GM12892 (cell line): ENCODE measurements at regions not wholly inside any gene's neighbourhood (a gene's known extent, or its start where the extent isn't known, plus 50 kb on each side); places are given as distances from the start of the nearest gene placed in this dataset.
"Not testable (repeated sequence)": the region's sequence is repeated elsewhere in the genome, so short reads cannot be mapped to it uniquely, and the experiment has no call there.

Experiments used
- DNase-seq: peaks from one replicate; pipeline ENCODE4 v3.0.0; 2011; ENCODE audit not compliant: insufficient read length
- FAIRE-seq: peaks from 2 replicates; lab custom pipeline; 2011; peaks lifted over from hg19 to GRCh38; lab: Jason Lieb, UNC

DNA sequence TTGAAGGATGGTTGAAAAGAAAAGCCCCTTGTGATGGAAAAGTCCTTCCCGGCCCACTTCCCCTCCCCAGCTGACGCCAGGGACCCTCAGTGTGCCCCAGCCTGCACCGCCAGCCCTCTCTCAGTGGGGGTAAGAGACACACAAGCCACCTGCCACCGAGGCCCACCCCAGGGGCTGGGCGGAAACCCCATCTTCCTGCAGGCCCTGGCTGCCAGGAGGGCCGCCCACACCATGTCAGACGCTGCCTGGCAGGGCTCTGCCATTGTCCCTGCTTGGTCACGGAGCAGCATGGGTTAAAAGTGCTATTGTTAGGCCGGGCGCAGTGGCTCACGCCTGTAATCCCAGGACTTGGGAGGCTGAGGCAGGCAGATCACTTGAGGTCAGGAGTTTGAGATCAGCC lies 142.0 kb upstream of the ZNF469 start:
- FAIRE-seq, DNase-seq: not testable (repeated sequence)

DNA sequence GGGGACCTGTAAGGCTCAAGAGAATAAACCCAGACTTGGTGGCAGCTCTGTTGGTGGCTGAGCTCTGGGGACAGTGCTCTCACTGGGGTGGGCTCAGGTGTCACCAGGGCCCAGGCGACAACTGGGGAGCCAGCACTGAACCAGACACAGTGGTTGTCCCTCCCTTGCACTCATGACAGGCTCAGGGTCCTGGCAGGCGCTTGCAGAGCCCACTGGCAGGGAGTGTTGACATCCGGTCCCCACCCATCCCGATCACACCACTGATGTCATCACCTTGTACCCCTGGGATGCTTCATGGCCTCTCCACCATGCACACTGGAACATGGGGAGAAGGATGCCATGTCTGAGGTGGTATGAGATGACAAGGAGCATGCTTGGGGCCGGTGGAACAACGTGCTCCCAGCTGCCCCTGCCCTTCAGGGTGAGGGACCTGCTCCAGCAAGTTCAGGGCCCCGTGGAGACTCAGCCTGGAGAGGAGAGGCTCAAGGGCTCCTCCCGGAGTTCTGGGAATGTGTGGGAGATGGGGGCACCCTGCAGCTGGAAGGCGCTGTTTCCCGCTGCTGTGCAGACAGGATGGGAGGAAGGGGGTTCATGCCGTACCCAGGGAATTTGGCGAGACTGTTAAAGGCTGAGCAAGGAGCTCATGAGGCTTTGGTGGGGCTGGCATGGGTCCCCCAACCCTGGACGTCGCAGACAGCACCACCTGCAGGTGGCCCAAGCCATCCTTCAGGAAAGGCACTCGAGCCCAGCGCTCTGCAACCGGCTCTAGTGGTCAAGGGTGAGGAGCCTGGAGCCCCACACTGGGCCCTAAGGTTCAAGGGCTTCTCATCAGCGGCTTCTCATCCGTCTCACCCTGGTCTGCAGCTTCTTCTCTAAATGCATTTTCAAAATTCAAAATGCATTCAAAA lies 141.1 kb upstream of the ZNF469 start:
- FAIRE-seq: not testable (repeated sequence)

DNA sequence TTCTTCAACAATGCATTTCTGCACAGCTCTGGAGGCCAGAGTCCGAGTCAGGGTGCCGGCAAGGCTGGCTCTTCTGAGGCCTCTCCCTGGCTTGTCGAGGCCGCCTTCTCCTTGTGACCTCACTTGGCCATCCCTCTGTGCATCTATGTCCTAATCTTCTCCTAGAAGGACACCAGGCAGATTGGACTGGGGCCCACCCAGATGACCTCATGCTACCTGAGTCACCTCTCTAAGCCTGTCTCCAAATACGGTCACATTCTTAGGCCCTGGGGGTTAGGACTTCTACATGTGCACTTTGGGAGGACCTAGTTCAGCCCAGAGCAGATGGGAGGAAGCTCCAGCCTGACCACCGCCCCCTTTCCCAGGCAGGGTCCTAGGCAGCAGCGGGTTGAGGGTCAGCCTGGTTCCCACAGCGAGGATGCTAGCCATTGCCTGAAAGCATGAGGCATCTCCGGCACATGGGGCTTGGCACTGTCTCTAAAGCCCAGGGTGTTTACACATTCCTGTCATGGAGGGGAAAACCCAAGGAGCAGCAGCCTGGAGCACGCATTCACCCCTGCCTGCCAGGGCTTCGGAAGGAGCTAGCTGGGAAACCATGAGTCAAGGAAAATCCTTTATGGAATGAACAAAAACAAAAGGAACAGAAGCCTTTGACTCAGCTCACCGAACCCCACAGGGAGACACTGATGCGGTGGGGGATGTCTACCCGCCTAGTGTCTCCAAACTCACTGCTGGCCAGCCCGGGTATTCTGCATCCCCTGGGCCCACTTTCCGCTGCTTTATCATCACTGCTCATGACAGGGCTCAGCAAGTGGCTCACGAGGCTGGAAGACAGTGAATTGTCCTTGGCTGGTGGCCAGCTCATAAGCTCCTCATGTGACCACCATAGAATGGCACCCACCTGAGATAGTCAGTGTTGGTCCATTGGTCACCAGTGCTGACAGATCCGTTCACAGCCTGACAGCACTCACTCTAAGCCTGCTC lies 140.2 kb upstream of the ZNF469 start:
- FAIRE-seq, DNase-seq: not testable (repeated sequence)

More for the DNA sequence above, 141.1 kb upstream of the ZNF469 start:
- DNase-seq: not testable (repeated sequence)

DNA sequence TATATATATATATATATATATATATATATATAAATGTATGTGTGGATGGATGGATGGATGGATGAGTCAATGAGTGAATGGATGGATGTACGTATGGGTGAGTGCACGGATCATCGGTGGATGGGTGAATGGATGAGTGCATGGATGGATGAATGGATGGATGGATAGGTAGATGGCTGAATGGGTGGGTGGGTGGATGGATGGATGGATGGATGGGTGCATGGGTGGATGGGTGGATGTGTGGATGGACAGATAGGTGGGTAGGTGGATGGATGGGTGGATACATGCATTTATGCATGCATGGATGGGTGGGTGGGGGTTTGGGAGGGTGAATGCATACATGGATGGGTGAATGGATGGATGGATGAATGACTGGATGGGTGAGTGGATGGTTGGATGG lies 138.8 kb upstream of the ZNF469 start:
- FAIRE-seq, DNase-seq: not testable (repeated sequence)

DNA sequence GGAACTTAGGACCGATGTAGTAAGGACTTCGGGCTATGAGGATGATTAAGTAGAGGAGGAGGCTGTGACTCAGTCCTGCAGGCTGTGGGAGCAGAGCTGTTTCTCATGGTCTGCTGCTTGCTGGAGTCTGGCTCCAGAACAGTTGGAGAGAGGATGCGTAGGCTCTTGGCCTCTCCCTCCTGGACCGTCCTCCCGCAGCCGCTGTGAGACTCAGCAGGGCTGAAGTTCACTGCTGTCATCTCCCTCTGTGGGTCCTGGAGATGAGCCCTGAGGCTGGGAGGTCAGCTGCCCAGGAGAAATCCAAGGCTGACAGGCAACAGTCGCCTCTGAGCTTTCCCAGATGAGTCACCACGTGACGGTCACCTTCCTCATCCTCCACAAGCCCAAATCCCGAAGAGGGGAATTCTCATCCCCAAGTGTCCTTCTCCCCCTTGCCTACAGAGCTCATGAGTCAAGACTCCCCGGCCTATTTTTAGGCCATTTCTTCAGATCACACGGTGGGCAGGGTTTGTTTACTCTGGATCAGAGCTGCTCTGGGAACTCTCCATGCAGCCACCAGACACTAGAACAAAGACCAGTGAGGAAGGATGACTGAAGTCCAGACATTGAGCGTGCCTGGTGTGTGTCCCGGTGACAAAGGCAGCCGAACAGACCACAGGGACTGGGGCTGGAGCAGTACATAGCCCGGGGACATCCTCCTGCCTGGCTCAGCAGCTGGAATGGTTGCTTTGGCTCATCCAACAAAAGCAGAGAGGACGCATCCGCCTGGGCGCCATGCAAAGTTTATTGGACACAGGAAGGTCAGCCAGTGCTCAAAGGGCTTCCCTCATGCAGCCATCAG lies 137.3 kb upstream of the ZNF469 start:
- not testable (repeated sequence) for FAIRE-seq

DNA sequence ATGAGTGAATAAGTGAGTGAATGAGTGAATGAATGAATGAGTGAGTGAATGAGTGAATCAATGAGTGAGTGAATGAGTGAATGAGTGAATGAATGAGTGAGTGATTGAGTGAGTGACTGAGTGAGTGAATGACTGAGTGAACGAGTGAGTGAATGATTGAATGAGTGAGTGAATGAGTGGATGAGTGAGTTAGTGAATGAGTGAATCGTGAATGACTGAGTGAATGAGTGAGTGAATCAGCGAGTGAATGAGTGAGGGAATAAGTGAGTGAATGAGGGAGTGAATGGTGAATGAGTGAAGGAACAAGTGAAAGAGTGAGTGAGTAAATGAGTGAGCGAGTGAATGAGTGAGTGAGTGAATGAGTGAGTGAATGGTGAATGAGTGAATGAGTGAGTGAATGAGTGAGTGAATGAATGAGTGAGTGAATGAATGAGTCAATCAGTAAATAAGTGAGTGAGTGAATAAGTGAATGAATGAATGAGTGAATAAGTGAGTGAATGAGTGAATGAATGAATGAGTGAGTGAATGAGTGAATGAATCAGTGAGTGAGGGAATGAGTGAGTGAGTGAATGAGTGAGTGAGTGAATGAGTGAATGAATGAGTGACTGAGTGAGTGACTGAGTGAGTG lies 135.7 kb upstream of the ZNF469 start:
- not testable (repeated sequence) for FAIRE-seq, DNase-seq

More for the DNA sequence above, 137.3 kb upstream of the ZNF469 start:
- DNase-seq: not testable (repeated sequence)

DNA sequence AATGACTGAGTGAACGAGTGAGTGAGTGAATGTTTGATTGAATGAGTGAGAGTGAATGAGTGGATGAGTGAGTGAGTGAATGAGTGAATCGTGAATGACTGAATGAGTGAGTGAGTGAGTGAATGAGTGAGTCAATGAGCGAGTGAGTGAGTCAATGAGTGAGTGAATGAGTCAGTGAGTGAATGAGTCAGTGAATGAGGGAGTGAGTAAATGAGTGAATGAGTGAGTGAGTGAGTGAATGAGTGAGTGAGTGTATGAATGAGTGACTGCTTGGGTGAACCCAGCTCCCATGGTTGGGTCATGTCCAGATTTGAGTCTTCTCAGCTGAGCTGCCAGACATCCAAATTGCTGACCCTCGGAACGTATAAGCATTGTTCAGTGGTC lies 135.2 kb upstream of the ZNF469 start:
- FAIRE-seq, DNase-seq: not testable (repeated sequence)

DNA sequence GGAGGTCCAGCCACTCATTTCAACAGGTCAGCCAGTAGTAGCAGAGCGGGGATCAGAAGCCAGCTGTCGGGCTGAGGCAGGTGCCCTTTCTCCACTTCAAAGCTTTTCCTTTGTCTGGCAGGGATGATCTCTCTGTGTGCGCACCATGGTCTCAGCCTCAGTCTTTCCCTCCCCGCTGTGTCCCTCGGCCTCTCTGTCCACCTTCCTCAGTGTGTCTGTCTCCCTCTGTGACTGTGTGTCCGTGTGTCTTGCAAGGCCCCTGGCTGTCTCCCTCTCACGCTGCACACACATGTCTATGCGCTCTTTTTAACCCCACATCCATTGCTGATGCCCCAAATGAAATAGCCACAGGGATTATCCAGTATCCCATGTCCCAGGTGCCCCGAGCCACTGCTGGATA lies 134.0 kb upstream of the ZNF469 start:
- DNase-seq, FAIRE-seq: not testable (repeated sequence)

DNA sequence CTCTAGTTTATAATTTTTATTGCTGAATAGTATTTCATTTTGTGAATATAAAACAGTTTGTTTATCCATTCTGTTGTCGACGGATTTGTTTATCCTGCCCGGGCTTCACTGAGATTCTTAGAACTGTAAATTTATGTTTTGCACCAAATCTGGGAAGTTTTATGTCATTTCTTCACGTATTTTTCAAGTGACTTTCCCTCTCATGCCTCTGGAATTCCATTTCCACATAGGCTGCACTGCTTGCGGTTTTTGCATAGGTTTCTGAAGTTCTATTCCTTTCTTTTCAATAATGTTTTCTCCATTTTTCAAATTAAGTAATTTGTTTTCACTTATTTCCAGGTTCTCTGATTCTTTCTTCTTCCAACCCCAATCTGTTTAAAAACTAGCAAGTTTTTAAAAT lies 132.4 kb upstream of the ZNF469 start:
- FAIRE-seq, DNase-seq: not testable (repeated sequence)

DNA sequence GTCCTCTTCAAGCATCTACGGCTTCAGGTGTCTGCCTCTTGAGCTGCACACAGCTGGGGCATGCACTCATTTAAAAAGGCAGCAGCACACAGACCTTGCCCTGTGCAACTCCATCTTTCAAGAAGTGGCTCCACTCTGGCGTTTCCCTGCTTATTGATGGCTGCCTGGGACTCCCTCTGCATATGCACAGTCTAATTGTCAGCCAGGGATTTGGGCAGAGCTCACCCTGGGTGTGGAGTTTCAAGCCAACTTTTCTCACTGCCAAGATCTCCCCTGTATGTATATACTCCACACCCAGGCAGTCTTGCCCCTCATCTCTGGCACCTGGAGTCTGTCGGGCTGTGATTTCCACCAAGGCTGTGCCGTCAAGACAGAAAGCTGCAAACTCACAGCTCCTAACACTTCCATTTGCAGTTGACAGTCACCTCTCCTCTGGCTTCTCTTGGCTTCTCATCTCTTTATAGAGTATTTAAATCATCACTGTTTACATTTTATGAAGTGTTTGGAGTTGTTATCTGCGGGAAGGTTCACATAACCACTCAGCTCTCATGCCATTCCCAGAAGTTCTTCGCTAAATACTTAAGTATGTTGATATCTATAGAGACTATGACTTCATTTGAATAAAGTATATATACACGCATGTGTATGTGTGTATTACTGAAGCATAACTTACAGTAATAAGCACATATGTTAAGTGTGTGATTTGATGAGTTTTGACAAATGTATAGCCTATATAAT lies 130.5 kb upstream of the ZNF469 start:
- not testable (repeated sequence) for FAIRE-seq, DNase-seq

DNA sequence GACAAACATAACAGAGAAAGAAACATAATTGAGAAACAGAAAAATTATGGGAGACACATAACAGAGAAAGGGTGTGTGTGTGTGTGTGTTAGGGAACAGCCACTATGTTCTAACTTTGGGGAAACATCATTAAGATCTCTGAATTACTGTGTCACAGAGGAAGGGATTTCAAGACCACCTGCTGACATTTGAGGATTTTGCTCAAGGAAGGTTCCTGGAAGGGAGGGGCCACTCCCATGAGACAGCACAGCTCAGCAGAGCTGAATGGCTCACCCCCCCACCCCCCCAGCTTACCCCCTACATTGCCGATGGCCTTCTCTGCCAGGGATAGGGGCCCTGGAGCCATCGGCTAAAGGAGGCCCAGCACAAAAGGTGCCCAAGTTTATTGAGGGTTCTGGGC lies 124.6 kb upstream of the ZNF469 start:
- FAIRE-seq, DNase-seq: not testable (repeated sequence)

DNA sequence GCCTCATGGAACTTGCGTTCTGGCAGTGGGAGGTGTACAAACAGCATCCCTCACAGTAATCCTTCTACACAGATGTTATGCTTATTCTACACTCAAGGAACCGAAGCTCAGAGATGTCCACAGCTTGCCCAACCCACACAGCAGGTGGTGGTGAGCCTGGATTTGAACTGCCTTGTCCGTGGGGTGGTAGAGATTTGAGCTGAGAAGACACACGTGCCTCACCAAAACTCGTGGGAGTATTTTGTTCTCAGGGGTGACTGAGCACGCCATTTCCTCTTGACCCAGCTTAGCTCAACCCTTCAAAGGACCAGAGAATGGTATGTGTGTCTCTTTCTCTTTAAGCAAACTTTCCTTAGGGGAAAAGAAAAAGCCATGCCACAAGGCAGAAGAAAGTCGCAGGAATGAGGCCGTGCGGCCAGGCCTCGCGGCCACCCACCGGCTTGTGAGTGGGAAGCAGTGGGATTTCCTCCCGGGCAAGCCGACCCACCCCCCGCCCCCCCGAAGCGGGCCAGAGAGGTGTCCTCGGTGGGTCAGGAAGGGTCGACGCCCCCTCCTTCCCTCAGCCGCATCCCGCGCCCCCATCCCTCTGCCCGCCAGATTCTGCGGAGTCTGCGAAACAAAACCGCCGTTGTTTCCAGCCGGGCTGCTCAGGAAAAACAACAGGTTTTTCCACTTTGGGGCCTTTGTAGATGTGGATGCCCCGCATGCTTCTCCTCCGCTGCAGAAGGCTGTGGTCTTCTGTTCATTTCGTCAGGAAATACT lies 123.8 kb upstream of the ZNF469 start:
- not testable (repeated sequence) for DNase-seq, FAIRE-seq

DNA sequence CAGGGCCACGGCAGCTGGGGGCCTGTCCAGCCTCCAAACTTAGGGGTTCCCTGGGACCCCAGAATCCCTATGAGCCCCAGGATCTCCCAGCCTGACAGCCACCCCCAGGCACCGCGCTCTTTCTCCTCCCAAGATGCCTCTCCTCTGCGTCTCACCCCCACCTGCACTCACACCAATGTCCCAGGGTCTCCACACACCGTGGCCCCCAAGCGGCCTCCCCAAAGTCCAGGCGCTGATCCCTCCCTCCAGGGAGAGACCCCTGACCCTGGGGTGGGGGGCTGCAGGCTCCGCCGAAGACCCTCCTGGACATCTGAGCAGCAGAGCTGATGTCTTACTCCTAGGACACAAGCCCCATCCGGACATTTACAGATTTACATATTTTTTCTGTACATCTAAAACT lies 123.2 kb upstream of the ZNF469 start:
- not testable (repeated sequence) for FAIRE-seq

DNA sequence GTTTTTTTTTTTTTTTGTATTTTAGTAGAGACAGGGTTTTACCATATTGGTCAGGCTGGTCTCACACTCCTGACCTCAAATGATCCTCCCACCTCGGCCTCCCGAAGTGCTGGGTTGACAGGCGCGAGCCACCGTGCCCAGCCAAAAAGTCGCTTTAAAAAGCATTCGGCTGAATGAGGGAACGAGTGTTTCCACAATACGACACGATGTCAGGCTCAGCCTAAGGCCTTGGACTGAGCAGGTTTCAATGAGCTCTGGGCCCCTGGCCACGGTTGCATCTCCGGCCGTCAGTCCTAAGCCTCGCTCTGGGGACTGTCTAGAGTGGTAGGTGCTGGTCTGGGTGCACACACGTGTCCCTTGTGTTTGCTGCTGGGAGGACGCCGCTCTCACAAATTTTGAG lies 122.6 kb upstream of the ZNF469 start:
- not testable (repeated sequence) for DNase-seq, FAIRE-seq

More for the DNA sequence above, 123.2 kb upstream of the ZNF469 start:
- DNase-seq: not testable (repeated sequence)

DNA sequence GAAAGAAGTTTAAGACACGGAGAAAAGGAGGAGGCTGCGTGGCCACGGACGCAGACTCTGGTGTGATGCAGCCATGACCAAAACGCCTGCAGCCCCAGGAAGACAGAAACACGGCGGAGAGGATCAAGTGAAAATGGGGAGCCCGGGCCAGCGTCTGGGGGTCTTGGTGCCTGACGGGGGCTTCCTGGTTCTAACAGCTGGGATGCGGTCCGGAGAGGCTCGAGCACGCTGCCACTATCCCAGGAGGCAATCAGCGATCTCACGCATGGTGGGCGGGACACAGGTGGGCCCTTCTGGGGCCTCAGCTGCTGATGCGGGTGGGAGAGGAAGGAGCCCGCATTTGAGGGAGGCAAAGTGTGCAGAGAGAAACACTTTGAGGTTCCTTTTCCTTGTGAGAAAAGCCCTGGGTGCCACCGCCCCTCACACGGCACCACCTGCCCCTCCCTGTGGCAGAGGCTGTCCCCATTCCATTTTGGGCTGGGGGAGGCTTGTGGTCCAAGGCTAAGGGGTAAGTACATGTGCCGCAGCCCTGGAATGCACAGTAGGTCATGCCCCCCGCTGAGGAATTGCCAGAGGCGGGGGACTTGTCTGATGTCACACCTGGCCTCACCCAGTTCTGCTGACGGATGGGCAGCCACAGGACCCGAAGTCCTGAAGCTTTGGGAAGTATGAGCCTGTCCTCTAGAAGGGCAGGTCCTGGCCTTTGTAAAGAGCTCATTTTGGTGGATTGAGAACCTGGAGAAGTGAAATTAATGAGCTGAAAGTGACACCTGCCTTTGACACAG lies 121.7 kb upstream of the ZNF469 start:
- FAIRE-seq, DNase-seq: not testable (repeated sequence)

DNA sequence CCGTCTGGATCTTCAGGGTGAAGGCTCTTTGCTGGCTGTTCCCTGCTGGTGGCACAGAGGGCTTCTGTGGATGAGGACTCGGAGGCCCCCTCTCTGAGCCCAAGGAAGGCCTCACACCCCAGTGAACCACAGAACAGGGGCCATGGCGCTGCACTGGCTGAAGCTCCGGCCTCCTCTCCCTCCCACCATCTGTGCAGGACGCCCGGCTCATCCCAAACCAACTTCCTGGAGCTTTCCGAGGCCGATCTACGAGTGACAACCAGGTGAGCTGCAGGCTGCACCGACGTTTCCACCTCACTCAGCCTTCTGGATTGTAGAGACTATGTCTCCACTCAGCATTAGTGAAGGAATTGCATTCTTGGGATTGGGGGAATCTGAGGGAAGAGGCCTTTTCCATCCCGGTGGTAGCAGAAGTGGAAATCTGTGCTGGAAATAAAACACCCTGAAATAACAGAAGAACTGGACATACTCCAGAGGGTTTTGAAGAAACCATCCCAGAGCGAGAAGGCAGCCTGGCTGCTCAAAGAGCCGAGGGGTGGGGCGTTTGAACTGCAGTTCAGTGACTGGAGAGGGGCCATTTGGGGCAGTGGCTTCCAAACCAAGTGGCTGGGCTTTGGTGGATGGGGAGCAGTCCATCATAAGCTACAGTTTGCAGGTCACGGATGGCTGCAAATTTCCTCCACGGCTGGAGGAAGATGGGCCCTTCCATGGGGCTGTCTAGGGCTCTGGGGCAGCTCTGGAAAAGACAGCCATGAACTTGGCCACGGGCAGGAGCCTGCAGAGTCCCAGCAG lies 120.7 kb upstream of the ZNF469 start:
- FAIRE-seq, DNase-seq: not testable (repeated sequence)
